GM19238 (cell line): ENCODE measurements at regions not wholly inside any gene's neighbourhood (a gene's known extent, or its start where the extent isn't known, plus 50 kb on each side); places are given as distances from the start of the nearest gene placed in this dataset.
"Not testable (repeated sequence)": the region's sequence is repeated elsewhere in the genome, so short reads cannot be mapped to it uniquely, and the experiment has no call there.

ENCODE experiments used
- DNase-seq: peaks from one replicate; pipeline ENCODE4 v3.0.0; 2011; ENCODE audit warnings: low spot score; ENCODE audit not compliant: insufficient read length

DNA sequence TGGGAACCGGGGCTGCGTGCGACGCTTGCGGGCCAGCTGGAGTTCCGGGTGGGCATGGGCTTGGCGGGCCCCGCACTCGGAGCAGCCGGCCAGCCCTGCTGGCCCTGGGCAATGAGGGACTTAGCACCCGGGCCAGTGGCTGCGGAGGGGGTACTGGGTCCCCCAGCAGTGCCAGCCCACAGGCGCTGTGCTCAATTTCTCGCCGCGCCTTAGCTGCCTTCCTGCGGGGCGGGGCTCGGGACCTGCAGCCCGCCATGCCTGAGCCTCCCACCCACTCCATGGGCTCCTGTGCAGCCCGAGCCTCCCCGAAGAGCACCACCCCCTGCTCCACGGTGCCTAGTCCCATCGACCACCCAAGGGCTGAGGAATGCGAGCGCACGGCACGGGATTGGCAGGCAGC, 63.8 kb downstream of the PLXNA1 start:
- not testable (repeated sequence) for DNase-seq

DNA sequence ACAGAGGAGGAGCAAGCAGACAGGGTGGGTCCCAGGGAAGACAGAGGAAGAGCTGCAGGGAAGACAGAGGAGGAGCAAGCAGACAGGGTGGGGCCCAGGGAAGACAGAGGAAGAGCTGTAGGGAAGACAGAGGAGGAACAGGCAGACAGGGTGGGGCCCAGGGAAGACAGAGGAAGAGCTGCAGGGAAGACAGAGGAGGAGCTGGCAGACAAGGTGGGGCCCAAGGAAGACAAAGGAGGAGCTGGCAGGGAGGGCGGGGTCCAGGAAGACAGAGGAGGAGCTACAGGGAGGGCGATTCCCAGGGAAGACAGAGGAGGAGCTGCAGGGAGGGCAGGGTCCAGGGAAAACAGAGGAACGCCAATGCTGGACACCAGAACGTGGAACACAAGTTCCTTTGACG, 66.5 kb downstream of the PLXNA1 start:
- no peak for DNase-seq

DNA sequence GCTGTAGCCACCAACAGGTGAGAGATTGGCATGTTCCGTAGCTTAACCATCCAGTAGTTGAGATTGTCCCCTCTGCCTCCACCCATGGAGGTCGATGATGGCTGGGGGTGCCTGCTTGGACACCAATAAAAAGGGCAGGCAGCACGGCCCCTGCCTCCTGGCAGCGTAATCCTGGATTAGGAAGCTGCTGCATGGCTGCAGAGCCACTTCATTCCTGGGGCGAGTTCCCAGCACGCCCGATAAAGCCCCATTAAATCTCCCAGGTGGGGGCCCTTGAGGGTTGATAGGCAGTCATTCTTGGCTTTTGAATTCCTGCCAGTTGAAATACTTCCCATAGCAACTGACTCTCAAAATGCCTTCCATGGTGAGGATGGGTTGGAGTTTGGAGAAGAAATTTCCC, 67.8 kb downstream of the PLXNA1 start:
- no peak for DNase-seq

- DNase-seq = no peak
Observed at GRCh38 chr3:127052121-127052561, 69.2 kb downstream of the PLXNA1 start.

DNA sequence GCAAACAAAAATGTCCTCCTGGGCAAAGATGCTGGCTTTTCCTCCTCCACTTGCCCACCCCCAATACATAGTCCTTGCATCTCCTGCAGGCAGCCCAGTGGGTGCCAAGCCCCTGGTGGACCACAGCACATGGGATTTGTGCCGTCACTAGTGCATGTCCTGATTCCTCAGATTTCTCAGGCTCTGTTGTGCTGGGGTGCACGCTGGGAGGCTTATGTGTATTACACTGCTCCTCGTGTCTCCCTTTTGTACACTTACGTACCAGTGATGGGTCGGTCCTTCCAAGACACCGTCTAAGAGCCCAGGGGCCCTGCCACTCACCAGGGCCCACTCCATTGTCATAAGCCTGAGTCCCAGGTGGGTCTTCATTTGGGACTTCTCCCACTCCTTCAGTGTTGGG, 70.1 kb downstream of the PLXNA1 start:
- no peak for DNase-seq

GRCh38 chr3:127053450-127053849, 70.5 kb downstream of the PLXNA1 start:
- DNase-seq = no peak

GRCh38 chr3:127053979-127054378, 71.1 kb downstream of the PLXNA1 start:
- no peak for DNase-seq

GRCh38 chr3:127056281-127056680, 73.4 kb downstream of the PLXNA1 start:
- DNase-seq = no peak

GRCh38 chr3:127056976-127057375, 74.1 kb downstream of the PLXNA1 start:
- no peak for DNase-seq

GRCh38 chr3:127059072-127059471, 76.2 kb downstream of the PLXNA1 start:
- DNase-seq = no peak

DNA sequence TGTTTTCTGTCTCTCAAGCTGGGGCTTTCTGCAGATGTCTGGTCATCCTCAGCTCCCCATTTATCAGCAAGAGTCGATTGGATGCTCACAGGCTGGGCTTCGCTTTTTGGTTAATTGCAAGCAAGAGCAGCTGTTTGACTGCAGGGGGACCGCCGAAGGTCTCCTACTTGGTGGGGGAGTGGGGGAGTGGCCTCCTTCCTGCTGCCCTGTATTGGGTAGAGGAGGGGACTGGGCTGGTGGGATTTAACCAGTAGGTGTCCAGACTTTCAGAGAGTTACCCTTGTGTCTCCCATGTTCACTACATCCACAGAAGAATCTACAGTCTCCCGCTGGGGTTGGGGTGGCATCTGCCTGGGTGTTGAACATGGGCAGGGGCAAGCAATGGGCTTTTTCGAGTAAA, 78.7 kb downstream of the PLXNA1 start:
- DNase-seq = no peak

DNA sequence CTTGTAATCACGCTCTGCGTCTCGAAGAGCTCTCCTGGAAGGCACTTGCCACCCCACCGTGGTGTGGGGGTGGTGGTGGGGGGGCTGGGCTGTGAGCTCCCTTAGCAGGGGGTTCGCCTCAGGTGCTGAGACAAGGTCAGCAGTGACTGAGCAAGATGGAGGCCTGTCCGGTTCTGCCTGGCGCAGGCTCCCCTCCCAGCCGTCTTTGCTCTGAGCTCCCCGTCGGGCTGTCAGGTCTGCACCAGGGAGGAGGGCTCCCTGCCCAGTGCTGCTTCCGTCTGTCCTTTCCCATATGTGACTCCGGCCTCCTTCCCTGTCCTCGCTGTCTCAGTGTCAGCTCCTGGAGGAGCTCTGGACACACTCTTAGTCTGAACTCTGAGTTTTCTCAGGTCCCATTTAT, 80.0 kb downstream of the PLXNA1 start:
- DNase-seq = no peak

DNA sequence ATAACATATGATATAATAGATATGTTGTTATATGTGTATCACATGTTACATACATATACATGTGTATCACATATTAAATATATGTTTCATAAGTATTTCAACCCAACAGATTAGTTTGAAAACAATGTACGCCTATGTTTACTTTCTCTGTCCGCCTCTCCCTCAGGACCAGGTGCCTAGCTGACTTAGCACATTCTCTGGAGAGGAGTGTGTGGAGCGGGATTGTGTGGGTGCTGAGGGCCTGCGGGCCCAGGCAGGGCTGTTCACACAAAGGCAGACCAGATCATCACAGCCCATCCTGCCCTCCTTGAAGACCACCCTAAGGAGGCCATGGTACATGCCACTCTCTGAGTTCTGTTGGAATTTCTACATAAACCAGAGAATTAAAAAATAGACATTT, 81.0 kb downstream of the PLXNA1 start:
- no peak for DNase-seq

GRCh38 chr3:127064391-127065137, 81.6 kb downstream of the PLXNA1 start:
- no peak for DNase-seq

GRCh38 chr3:127065138-127065427, 82.2 kb downstream of the PLXNA1 start:
- no peak for DNase-seq

GRCh38 chr3:127065561-127066290, 82.8 kb downstream of the PLXNA1 start:
- no peak for DNase-seq

- no peak for DNase-seq
Observed at GRCh38 chr3:127066635-127067034, 83.7 kb downstream of the PLXNA1 start.

DNA sequence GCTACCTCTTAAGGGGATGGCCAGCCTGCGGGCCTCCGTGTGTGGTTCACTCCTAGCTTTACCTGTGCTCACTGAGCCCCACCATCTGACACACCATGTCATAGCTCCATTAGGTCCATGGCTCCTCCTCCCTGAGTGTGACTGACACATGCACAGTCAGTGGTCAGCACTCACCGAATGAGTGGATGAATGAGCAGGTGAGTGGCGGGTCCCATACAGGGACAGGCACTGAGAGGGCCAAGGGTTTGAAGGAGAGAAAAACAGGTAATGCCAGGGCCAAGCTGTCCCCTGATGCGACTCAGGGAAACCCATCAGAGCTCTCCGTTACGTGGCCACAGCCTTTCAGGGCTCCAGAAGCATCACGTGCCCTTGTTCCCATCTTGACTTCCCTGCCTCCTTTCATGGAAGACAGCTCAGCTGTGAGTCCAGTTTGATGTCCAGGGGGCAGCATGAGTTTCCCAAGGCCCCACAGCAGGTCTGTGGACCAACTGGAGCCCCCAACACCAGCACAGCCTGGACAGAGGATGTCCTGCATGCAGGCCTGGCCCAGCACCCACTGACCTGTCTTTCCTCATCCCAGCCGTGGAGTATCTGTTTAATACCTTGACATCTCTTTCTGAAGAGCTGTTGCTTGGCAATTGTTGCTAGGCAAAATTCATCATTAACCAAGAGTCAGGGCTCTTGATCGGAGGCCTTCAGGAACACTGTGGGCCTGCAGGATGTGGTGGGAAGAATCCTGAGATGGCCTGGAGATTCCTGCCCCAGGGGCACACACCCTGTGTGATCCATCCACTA, 84.4 kb downstream of the PLXNA1 start:
- DNase-seq = no peak

GRCh38 chr3:127068111-127068810, 85.3 kb downstream of the PLXNA1 start:
- DNase-seq = no peak

- no peak for DNase-seq
Observed at GRCh38 chr3:127068871-127069270, 86.0 kb downstream of the PLXNA1 start.

GRCh38 chr3:127069814-127070440, 87.0 kb downstream of the PLXNA1 start:
- DNase-seq = no peak
